ENCODE measurements at regions not wholly inside any gene's neighbourhood (a gene's known extent, or its start where the extent isn't known, plus 50 kb on each side); places are given as distances from the start of the nearest gene placed in this dataset.

- DNase-seq = no peak
Measured at GRCh38 chr2:145721681-145722080, 1201.8 kb upstream of the ZEB2 start.

- DNase-seq = no peak
Measured at GRCh38 chr2:145715601-145716000, 1195.7 kb upstream of the ZEB2 start.

- no peak for DNase-seq
Measured at GRCh38 chr2:145710303-145710702, 1190.4 kb upstream of the ZEB2 start.

GRCh38 chr2:145702305-145702704 lies 1182.4 kb upstream of the ZEB2 start:
- DNase-seq = no peak

GRCh38 chr2:145692971-145693478 lies 1173.1 kb upstream of the ZEB2 start:
- DNase-seq = peak; percentile 91

- DNase-seq = no peak
Measured at GRCh38 chr2:145691659-145692058, 1171.7 kb upstream of the ZEB2 start.

- DNase-seq = peak; percentile 21
Measured at GRCh38 chr2:145690183-145690778, 1170.4 kb upstream of the ZEB2 start.

GRCh38 chr2:145689277-145689676 lies 1169.4 kb upstream of the ZEB2 start:
- no peak for DNase-seq

GRCh38 chr2:145688156-145688555 lies 1168.2 kb upstream of the ZEB2 start:
- DNase-seq = no peak

GRCh38 chr2:145687442-145688134 lies 1167.7 kb upstream of the ZEB2 start:
- DNase-seq = peak; percentile 34

- DNase-seq = peak; percentile 10
Measured at GRCh38 chr2:145685383-145686050, 1165.6 kb upstream of the ZEB2 start.

- DNase-seq = no peak
Measured at GRCh38 chr2:145682546-145683157, 1162.7 kb upstream of the ZEB2 start.

- no peak for DNase-seq
Measured at GRCh38 chr2:145680276-145680675, 1160.4 kb upstream of the ZEB2 start.

GRCh38 chr2:145677371-145677770 lies 1157.5 kb upstream of the ZEB2 start:
- no peak for DNase-seq

- DNase-seq = no peak
Measured at GRCh38 chr2:145674705-145675104, 1154.8 kb upstream of the ZEB2 start.

- no peak for DNase-seq
Measured at GRCh38 chr2:145669301-145669700, 1149.4 kb upstream of the ZEB2 start.

GRCh38 chr2:145666552-145666951 lies 1146.6 kb upstream of the ZEB2 start:
- no peak for DNase-seq

GRCh38 chr2:145657265-145657664 lies 1137.3 kb upstream of the ZEB2 start:
- DNase-seq = no peak

GRCh38 chr2:145655165-145655765 lies 1135.3 kb upstream of the ZEB2 start:
- no peak for DNase-seq

- no peak for DNase-seq
Measured at GRCh38 chr2:145654746-145655145, 1134.8 kb upstream of the ZEB2 start.

- no peak for DNase-seq
Measured at GRCh38 chr2:145654156-145654555, 1134.2 kb upstream of the ZEB2 start.

GRCh38 chr2:145653553-145653952 lies 1133.6 kb upstream of the ZEB2 start:
- no peak for DNase-seq
